IMR-90 (cell line): ENCODE measurements at regions not wholly inside any gene's neighbourhood (a gene's known extent, or its start where the extent isn't known, plus 50 kb on each side); places are given as distances from the start of the nearest gene placed in this dataset.

ENCODE experiments used
- ATAC-seq: fragments of 200-7000 bp; cut with Tn5 transposase; 2 replicates; pipeline ENCODE4 v1.9.1; 2020; ENCODE audit warnings: low read depth, mild to moderate bottlenecking, moderate library complexity
- BruUV-seq: library from RNA; stranded (reverse); fragments of 400-500 nt; replicated peaks from 2 replicates; lab custom pipeline; 2021; lab: Mats Ljungman, UMichigan
- CTCF ChIA-PET: fragments of 300-600 bp; formaldehyde crosslinking; extraction: SDS; loops from one replicate; lab custom pipeline; 2021; ENCODE audit warnings: antibody characterized with exemption; lab: Yijun Ruan, JAX
- POLR2A ChIA-PET: fragments of 300-600 bp; sonication (Branson Sonifier 250); formaldehyde crosslinking; loops from one replicate; lab custom pipeline; 2022; ENCODE audit warnings: antibody characterized with exemption; ENCODE audit not compliant: unreplicated experiment; lab: Charles Lee
- DNase-seq: peaks from one replicate; pipeline ENCODE4 v3.0.0; 2013
- H2AFZ ChIP-seq: replicated peaks from 2 replicates; pipeline ENCODE3; 2013; ENCODE audit warnings: low read length, mild to moderate bottlenecking; ENCODE audit not compliant: poor library complexity
- H2AK5ac ChIP-seq: 2 replicates; pipeline ENCODE4 v1.6.1; 2013; ENCODE audit warnings: low read depth, low read length, inconsistent platforms
- H2AK9ac ChIP-seq: replicated peaks from 2 replicates; pipeline ENCODE3; 2013; ENCODE audit warnings: mild to moderate bottlenecking, low read depth, low read length, moderate library complexity; ENCODE audit not compliant: poor library complexity
- H2BK120ac ChIP-seq: 2 replicates; pipeline ENCODE4 v1.6.1; 2013; ENCODE audit warnings: low read depth, low read length, inconsistent platforms
- H2BK15ac ChIP-seq: 3 replicates; pipeline ENCODE4 v1.6.1; 2013; ENCODE audit warnings: low read depth, low read length, inconsistent platforms
- H2BK20ac ChIP-seq: 2 replicates; pipeline ENCODE4 v1.6.1; 2013; ENCODE audit warnings: low read depth, mild to moderate bottlenecking, inconsistent platforms, low read length, moderate library complexity
- H2BK5ac ChIP-seq: 2 replicates; pipeline ENCODE4 v1.6.1; 2013; ENCODE audit warnings: mild to moderate bottlenecking, low read depth, low read length, inconsistent platforms; ENCODE audit not compliant: poor library complexity, severe bottlenecking
- H3K14ac ChIP-seq: replicated peaks from 2 replicates; pipeline ENCODE4 v1.6.1; 2013; ENCODE audit warnings: low read depth, low read length, inconsistent platforms
- H3K18ac ChIP-seq: 2 replicates; pipeline ENCODE4 v1.6.1; 2013; ENCODE audit warnings: low read depth, low read length, control low read depth
- H3K23ac ChIP-seq: 2 replicates; pipeline ENCODE4 v1.6.1; 2013; ENCODE audit warnings: low read depth, low read length, inconsistent platforms
- H3K27ac ChIP-seq: 2 replicates; pipeline ENCODE4 v1.5.1; 2013; ENCODE audit warnings: mild to moderate bottlenecking, control low read depth, low read length; ENCODE audit not compliant: insufficient read depth
- H3K27me3 ChIP-seq: 2 replicates; pipeline ENCODE4 v1.6.1; 2013; ENCODE audit warnings: low read length; ENCODE audit not compliant: control insufficient read depth, insufficient read depth
- H3K36me3 ChIP-seq: 2 replicates; pipeline ENCODE4 v1.6.1; 2013; ENCODE audit warnings: low read length, mixed read lengths; ENCODE audit not compliant: control insufficient read depth, insufficient read depth
- H3K4ac ChIP-seq: 2 replicates; pipeline ENCODE4 v1.6.1; 2013; ENCODE audit warnings: low read depth, low read length, inconsistent platforms
- H3K4me1 ChIP-seq: 2 replicates; pipeline ENCODE4 v1.6.1; 2013; ENCODE audit warnings: low read length, mixed read lengths; ENCODE audit not compliant: control insufficient read depth, insufficient read depth
- H3K4me2 ChIP-seq: 2 replicates; pipeline ENCODE4 v1.6.1; 2013; ENCODE audit warnings: low read depth, mild to moderate bottlenecking, control low read depth, low read length, moderate library complexity
- H3K4me3 ChIP-seq: 2 replicates; pipeline ENCODE4 v1.5.1; 2013; ENCODE audit warnings: low read depth, mild to moderate bottlenecking, control low read depth, low read length, moderate library complexity; ENCODE audit not compliant: insufficient read depth
- H3K56ac ChIP-seq: 2 replicates; pipeline ENCODE4 v1.6.1; 2013; ENCODE audit warnings: low read length, inconsistent platforms; ENCODE audit not compliant: insufficient read depth; ENCODE audit errors: extremely low read depth
- H3K79me1 ChIP-seq, 2 experiments: 2 replicates each; pipeline ENCODE4 v1.6.1; 2013; ENCODE audit warnings: low read length in 2 of 2, inconsistent platforms in 1 of 2, low read depth in 1 of 2
- H3K9ac ChIP-seq: 2 replicates; pipeline ENCODE4 v1.6.1; 2013; ENCODE audit warnings: low read depth, low read length, control low read depth
- H3K9me1 ChIP-seq: 2 replicates; pipeline ENCODE4 v1.6.1; 2013; ENCODE audit warnings: low read length, inconsistent platforms; ENCODE audit not compliant: insufficient read depth
- H3K9me3 ChIP-seq: 2 replicates; pipeline ENCODE4 v1.6.1; 2013; ENCODE audit warnings: low read length; ENCODE audit not compliant: control insufficient read depth, insufficient read depth
- H4K20me1 ChIP-seq: 2 replicates; pipeline ENCODE4 v1.6.1; 2013; ENCODE audit warnings: low read length, inconsistent platforms; ENCODE audit not compliant: insufficient read depth
- H4K5ac ChIP-seq: 2 replicates; pipeline ENCODE4 v1.6.1; 2013; ENCODE audit warnings: mild to moderate bottlenecking, low read depth, low read length, control low read depth
- H4K8ac ChIP-seq, 2 experiments: 2 replicates each; pipeline ENCODE4 v1.6.1; 2013; ENCODE audit warnings: low read depth in 2 of 2, low read length in 2 of 2, control low read depth in 1 of 2, inconsistent platforms in 1 of 2
- H4K91ac ChIP-seq: 2 replicates; pipeline ENCODE4 v1.6.1; 2013; ENCODE audit warnings: low read depth, low read length, inconsistent platforms; ENCODE audit not compliant: insufficient read depth
- BHLHE40 ChIP-seq: fragments of 150-350 bp; IDR thresholded peaks from 2 replicates; pipeline ENCODE4 v1.6.1; 2016; ENCODE audit warnings: mild to moderate bottlenecking, low read depth, low read length
- CEBPB ChIP-seq: IDR thresholded peaks from 2 replicates; pipeline ENCODE4 v1.6.1; 2012; ENCODE audit warnings: low read depth, low read length, improper control_type of control experiment
- CHD1 ChIP-seq: IDR thresholded peaks from 2 replicates; pipeline ENCODE4 v1.6.1; 2012; ENCODE audit warnings: low read depth, low read length, improper control_type of control experiment
- ELK1 ChIP-seq: fragments of 150-350 bp; IDR thresholded peaks from 2 replicates; pipeline ENCODE4 v1.6.1; 2016; ENCODE audit warnings: low read depth, mild to moderate bottlenecking, low read length, moderate library complexity, borderline replicate concordance
- FOS ChIP-seq: fragments of 150-350 bp; IDR thresholded peaks from 2 replicates; pipeline ENCODE4 v1.6.1; 2016; ENCODE audit warnings: low read depth, low read length
- MAFK ChIP-seq: IDR thresholded peaks from 2 replicates; pipeline ENCODE4 v1.6.1; 2012; ENCODE audit warnings: low read depth, low read length, improper control_type of control experiment
- MAZ ChIP-seq: IDR thresholded peaks from 2 replicates; pipeline ENCODE4 v1.6.1; 2012; ENCODE audit warnings: low read depth, mild to moderate bottlenecking, low read length, improper control_type of control experiment, moderate library complexity, borderline replicate concordance
- MXI1 ChIP-seq: IDR thresholded peaks from 2 replicates; pipeline ENCODE4 v1.6.1; 2012; ENCODE audit warnings: low read depth, mild to moderate bottlenecking, low read length, moderate library complexity, borderline replicate concordance
- NFE2L2 ChIP-seq: fragments of 150-350 bp; IDR thresholded peaks from 2 replicates; pipeline ENCODE4 v1.6.1; 2016; ENCODE audit warnings: low read depth, mild to moderate bottlenecking, low read length
- POLR2A ChIP-seq: IDR thresholded peaks from 2 replicates; pipeline ENCODE4 v1.6.1; 2012; ENCODE audit warnings: mild to moderate bottlenecking, low read depth, low read length
- RAD21 ChIP-seq: IDR thresholded peaks from 2 replicates; pipeline ENCODE4 v1.6.1; 2012; ENCODE audit warnings: low read length, improper control_type of control experiment
- RCOR1 ChIP-seq: IDR thresholded peaks from 2 replicates; pipeline ENCODE4 v1.6.1; 2012; ENCODE audit warnings: mild to moderate bottlenecking, low read length, improper control_type of control experiment; ENCODE audit not compliant: insufficient replicate concordance
- RFX5 ChIP-seq: IDR thresholded peaks from 2 replicates; pipeline ENCODE4 v1.8.0; 2012; ENCODE audit warnings: low read depth, mild to moderate bottlenecking, low read length, moderate library complexity
- SMC3 ChIP-seq: fragments of 150-350 bp; IDR thresholded peaks from 2 replicates; pipeline ENCODE4 v1.6.1; 2016; ENCODE audit warnings: low read depth, mild to moderate bottlenecking, antibody characterized with exemption, low read length, moderate library complexity
- dilution Hi-C: fragments of 300-500 bp; cut with HindIII; formaldehyde crosslinking; loops from one replicate; pipeline ENCODE4 v1.14.3; 2018; ENCODE audit warnings: low sequenced_read_pairs; ENCODE audit not compliant: unreplicated experiment
- in situ Hi-C: fragments of 300-500 bp; cut with MboI; formaldehyde crosslinking; loops from 3 replicates; pipeline ENCODE4 v1.14.3; 2019; ENCODE audit warnings: low sequenced_read_pairs, inconsistent platforms, mixed read lengths
- intact Hi-C: fragments of 100-400 bp; cut with micrococcal nuclease; formaldehyde crosslinking; loops from 2 replicates; pipeline ENCODE4 v1.10.0; 2022
- TF ChIP-seq, protein P1 (sequence below): fragments of 150-350 bp; IDR thresholded peaks from 2 replicates; pipeline ENCODE4 v1.6.1; 2017; ENCODE audit warnings: mild to moderate bottlenecking, antibody characterized with exemption, low read length, low read depth
- TF ChIP-seq, protein P2 (sequence below): conservative IDR thresholded peaks from 2 replicates; pipeline ENCODE4 v1.5.1; 2012; ENCODE audit warnings: mild to moderate bottlenecking, low read depth, low read length, improper control_type of control experiment

GRCh38 chr2:16832910-16833309 lies 167.3 kb upstream of the CYRIA start:
- Histone ChIP-seq H3K79me1 (no peaks in the 10 kb centered on the region), H2BK15ac (no peak overlapping the region), H2BK5ac (no peak overlapping the region), H3K4me2 (no peak overlapping the region), H3K9me1 (no peaks in the 10 kb centered on the region), H3K9ac (no peak overlapping the region), H3K36me3 (no peaks in the 10 kb centered on the region), H3K23ac (no peak overlapping the region), H2BK20ac (no peak overlapping the region), H4K91ac (no peak overlapping the region), H4K5ac (no peak overlapping the region), H2AK5ac (no peak overlapping the region), H3K14ac (no peak overlapping the region), H3K18ac (no peak overlapping the region), H3K4ac (no peak overlapping the region), H2AFZ (no peak overlapping the region), H3K56ac (no peak overlapping the region), H3K9me3 (peaks cover 2% of the 10 kb centered on the region; the same call in 1 of the 2 replicates), H4K8ac (no peak overlapping the region), H2AK9ac (no peak overlapping the region), H3K4me3 (no peak overlapping the region), H3K4me1 (no peaks in the 10 kb centered on the region), H4K20me1 (no peaks in the 10 kb centered on the region), H2BK120ac (no peak overlapping the region), H3K27ac (no peak overlapping the region), H3K27me3 (no peaks in the 10 kb centered on the region)
- intact Hi-C loops (no loop called here), dilution Hi-C loops (no loop called here), in situ Hi-C loops (no loop called here)
- TF ChIP-seq RFX5, result no peak
- TF ChIP-seq MAZ, result no peak
- no peak for TF ChIP-seq CEBPB
- TF ChIP-seq, protein P1, sequence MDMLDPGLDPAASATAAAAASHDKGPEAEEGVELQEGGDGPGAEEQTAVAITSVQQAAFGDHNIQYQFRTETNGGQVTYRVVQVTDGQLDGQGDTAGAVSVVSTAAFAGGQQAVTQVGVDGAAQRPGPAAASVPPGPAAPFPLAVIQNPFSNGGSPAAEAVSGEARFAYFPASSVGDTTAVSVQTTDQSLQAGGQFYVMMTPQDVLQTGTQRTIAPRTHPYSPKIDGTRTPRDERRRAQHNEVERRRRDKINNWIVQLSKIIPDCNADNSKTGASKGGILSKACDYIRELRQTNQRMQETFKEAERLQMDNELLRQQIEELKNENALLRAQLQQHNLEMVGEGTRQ, result no peak
- TF ChIP-seq RCOR1, result no peak
- no peak for TF ChIP-seq MXI1
- no peak for TF ChIP-seq NFE2L2
- TF ChIP-seq RAD21, result no peak
- TF ChIP-seq FOS, result no peak
- TF ChIP-seq ELK1, result no peak
- TF ChIP-seq BHLHE40, result no peak
- TF ChIP-seq, protein P2, sequence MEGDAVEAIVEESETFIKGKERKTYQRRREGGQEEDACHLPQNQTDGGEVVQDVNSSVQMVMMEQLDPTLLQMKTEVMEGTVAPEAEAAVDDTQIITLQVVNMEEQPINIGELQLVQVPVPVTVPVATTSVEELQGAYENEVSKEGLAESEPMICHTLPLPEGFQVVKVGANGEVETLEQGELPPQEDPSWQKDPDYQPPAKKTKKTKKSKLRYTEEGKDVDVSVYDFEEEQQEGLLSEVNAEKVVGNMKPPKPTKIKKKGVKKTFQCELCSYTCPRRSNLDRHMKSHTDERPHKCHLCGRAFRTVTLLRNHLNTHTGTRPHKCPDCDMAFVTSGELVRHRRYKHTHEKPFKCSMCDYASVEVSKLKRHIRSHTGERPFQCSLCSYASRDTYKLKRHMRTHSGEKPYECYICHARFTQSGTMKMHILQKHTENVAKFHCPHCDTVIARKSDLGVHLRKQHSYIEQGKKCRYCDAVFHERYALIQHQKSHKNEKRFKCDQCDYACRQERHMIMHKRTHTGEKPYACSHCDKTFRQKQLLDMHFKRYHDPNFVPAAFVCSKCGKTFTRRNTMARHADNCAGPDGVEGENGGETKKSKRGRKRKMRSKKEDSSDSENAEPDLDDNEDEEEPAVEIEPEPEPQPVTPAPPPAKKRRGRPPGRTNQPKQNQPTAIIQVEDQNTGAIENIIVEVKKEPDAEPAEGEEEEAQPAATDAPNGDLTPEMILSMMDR, result no peak
- no peak for TF ChIP-seq POLR2A
- no peak for TF ChIP-seq MAFK
- TF ChIP-seq CHD1, result no peak
- TF ChIP-seq SMC3, result no peak
- ATAC-seq (no peak), DNase-seq (no peak)
- no TSS peak for BruUV-seq
- CTCF ChIA-PET, result no interaction called here
- POLR2A ChIA-PET, result no interaction called here
